AG09319 (cell line): ENCODE measurements at regions not wholly inside any gene's neighbourhood (a gene's known extent, or its start where the extent isn't known, plus 50 kb on each side); places are given as distances from the start of the nearest gene placed in this dataset.

Experiments
- DNase-seq: peaks from one replicate; pipeline ENCODE4 v3.0.0-alpha.2; 2010; ENCODE audit warnings: low read depth; ENCODE audit errors: extremely low read depth
- CTCF ChIP-seq: IDR thresholded peaks from 2 replicates; pipeline ENCODE4 v1.5.1; 2011; ENCODE audit warnings: low read depth, mild to moderate bottlenecking, inconsistent platforms, low read length, moderate library complexity

GRCh38 chr3:139870000-139870675, 64.8 kb upstream of the CLSTN2 start:
- no peak for DNase-seq
- no peak for TF ChIP-seq CTCF

GRCh38 chr3:139868773-139869172, 66.2 kb upstream of the CLSTN2 start:
- TF ChIP-seq CTCF: no peak
- DNase-seq: no peak

GRCh38 chr3:139848660-139849059, 86.3 kb upstream of the CLSTN2 start:
- no peak for DNase-seq
- no peak for TF ChIP-seq CTCF

GRCh38 chr3:139846729-139847128, 88.3 kb upstream of the CLSTN2 start:
- DNase-seq: no peak
- TF ChIP-seq CTCF: no peak

GRCh38 chr3:139839659-139840058, 95.3 kb upstream of the CLSTN2 start:
- TF ChIP-seq CTCF: no peak
- no peak for DNase-seq

- no peak for DNase-seq
- no peak for TF ChIP-seq CTCF
Observed at GRCh38 chr3:139839014-139839413, 96.0 kb upstream of the CLSTN2 start.

- DNase-seq: no peak
- TF ChIP-seq CTCF: no peak
Observed at GRCh38 chr3:139838269-139838957, 96.6 kb upstream of the CLSTN2 start.
